ENCODE measurements at regions not wholly inside any gene's neighbourhood (a gene's known extent, or its start where the extent isn't known, plus 50 kb on each side); places are given as distances from the start of the nearest gene placed in this dataset.

GRCh38 chr10:36602374-36602773 lies 523.0 kb upstream of the ANKRD30A start:
- no peaks in the 10 kb centered on the region for H3K27me3 ChIP-seq
- no peaks in the 10 kb centered on the region for H3K36me3 ChIP-seq
- no peak for DNase-seq
- TF ChIP-seq CTCF (IDR thresholded peaks at IDR 0.05) (no peak), POLR2A (IDR thresholded peaks at IDR 0.05) (no peak)
- no peak overlapping the region for H3K27ac ChIP-seq
- H3K9me3 ChIP-seq = no peaks in the 10 kb centered on the region
- H3K4me1 ChIP-seq = no peaks in the 10 kb centered on the region
- H3K4me3 ChIP-seq = no peak overlapping the region

GRCh38 chr10:36597756-36598320 lies 527.6 kb upstream of the ANKRD30A start:
- H3K9me3 ChIP-seq = no peaks in the 10 kb centered on the region

GRCh38 chr10:36592964-36593363 lies 532.4 kb upstream of the ANKRD30A start:
- TF ChIP-seq CTCF (IDR thresholded peaks at IDR 0.05) (no peak), POLR2A (IDR thresholded peaks at IDR 0.05) (no peak)
- no peaks in the 10 kb centered on the region for H3K4me1 ChIP-seq
- H3K27ac ChIP-seq = no peak overlapping the region
- H3K9me3 ChIP-seq = no peaks in the 10 kb centered on the region
- H3K4me3 ChIP-seq = no peak overlapping the region
- no peaks in the 10 kb centered on the region for H3K27me3 ChIP-seq
- H3K36me3 ChIP-seq = no peaks in the 10 kb centered on the region
- DNase-seq = no peak

More at GRCh38 chr10:36597756-36598320, 527.6 kb upstream of the ANKRD30A start:
- no peak overlapping the region for H3K4me3 ChIP-seq
- H3K27ac ChIP-seq = no peak overlapping the region
- DNase-seq = no peak
- H3K27me3 ChIP-seq = no peaks in the 10 kb centered on the region
- TF ChIP-seq POLR2A (IDR thresholded peaks at IDR 0.05) (no peak), CTCF (IDR thresholded peaks at IDR 0.05) (no peak)
- H3K4me1 ChIP-seq = no peaks in the 10 kb centered on the region
- no peaks in the 10 kb centered on the region for H3K36me3 ChIP-seq

DNA sequence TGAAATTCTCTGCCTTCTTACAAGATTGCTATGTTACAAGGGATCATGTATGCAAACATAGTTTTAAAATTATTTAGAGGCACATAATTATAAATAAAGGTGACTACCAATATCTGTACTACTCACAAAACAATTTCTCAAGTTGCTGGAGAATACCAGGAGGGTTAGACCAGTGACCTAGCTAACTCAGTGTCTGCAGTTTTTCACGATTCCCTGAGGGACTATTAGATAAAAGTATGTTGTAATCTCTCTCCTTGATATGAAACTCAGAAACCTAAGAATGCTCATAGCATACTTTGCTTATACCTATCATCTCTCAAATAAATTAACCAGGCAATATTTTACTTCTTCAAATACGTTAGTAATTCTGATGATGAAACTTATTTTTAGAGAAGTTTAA lies 534.0 kb upstream of the ANKRD30A start:
- H3K27ac ChIP-seq = no peak overlapping the region
- H3K36me3 ChIP-seq = no peaks in the 10 kb centered on the region
- H3K4me3 ChIP-seq = no peak overlapping the region
- DNase-seq = no peak
- no peaks in the 10 kb centered on the region for H3K9me3 ChIP-seq
- no peak for TF ChIP-seq CTCF (IDR thresholded peaks at IDR 0.05)
- TF ChIP-seq POLR2A (IDR thresholded peaks at IDR 0.05) = no peak
- no peaks in the 10 kb centered on the region for H3K4me1 ChIP-seq
- H3K27me3 ChIP-seq = no peaks in the 10 kb centered on the region

- no peak overlapping the region for H3K27ac ChIP-seq
- H3K36me3 ChIP-seq = no peaks in the 10 kb centered on the region
- no peak overlapping the region for H3K4me3 ChIP-seq
- H3K9me3 ChIP-seq = peaks cover 0 to 3% (median 0%) of the 10 kb centered on the region in 4 donors
- no peaks in the 10 kb centered on the region for H3K4me1 ChIP-seq
- no peaks in the 10 kb centered on the region for H3K27me3 ChIP-seq
- no peak for TF ChIP-seq CTCF (IDR thresholded peaks at IDR 0.05)
- no peak for TF ChIP-seq POLR2A (IDR thresholded peaks at IDR 0.05)
- DNase-seq = no peak
Measured at GRCh38 chr10:36583690-36584089, 541.7 kb upstream of the ANKRD30A start.

DNA sequence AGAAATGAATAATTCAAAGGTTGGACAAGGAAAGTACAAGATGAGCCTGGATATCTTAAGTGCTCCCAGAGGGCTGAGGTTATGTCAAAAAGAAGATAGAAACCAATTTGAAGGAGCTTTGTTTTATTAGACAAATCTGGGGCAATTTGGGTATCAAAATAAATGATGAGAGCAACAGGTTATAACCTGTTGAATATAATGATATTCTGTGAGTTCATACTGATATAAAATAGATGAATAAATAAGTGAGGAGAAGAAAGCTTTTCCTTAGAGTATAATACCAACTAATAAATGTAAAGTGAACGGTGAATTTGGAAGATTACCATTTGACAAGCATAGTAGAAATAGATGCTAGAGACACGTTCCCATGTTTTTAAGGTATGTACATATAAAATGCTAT lies 544.2 kb upstream of the ANKRD30A start:
- Histone ChIP-seq H3K4me1 (no peaks in the 10 kb centered on the region), H3K27ac (no peak overlapping the region), H3K36me3 (no peaks in the 10 kb centered on the region), H3K27me3 (no peaks in the 10 kb centered on the region), H3K4me3 (no peak overlapping the region), H3K9me3 (peaks cover 0 to 3% (median 0%) of the 10 kb centered on the region in 4 donors)
- DNase-seq = no peak
- TF ChIP-seq CTCF (IDR thresholded peaks at IDR 0.05) (no peak), POLR2A (IDR thresholded peaks at IDR 0.05) (no peak)

All from Peyer's patch (tissue), 4 donors.